ENCODE measurements at regions not wholly inside any gene's neighbourhood (a gene's known extent, or its start where the extent isn't known, plus 50 kb on each side); places are given as distances from the start of the nearest gene placed in this dataset.

DNA sequence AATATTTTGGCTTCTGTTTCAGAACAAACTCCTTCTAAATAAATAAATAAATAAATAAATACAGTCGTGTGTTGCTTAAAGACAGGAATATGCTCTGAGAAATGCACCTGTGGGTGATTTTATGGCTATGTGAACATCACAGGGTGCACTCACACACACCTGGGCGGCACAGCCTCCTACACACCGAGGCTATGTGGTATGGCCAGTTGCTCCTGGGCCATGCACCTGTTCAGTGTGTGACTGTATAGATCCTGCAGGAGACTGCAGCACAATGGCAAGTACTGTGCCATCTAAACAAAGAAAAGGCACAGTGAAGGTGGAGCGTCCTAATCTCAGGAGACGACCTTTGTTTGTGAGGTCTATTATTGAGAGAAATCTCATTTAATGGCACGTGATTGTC, 1281.1 kb downstream of the TBC1D22A start:
- Histone ChIP-seq H4K20me1 (ENCODE audit: insufficient read depth, low read length) (no peaks in the 10 kb centered on the region), H4K91ac (ENCODE audit: insufficient read depth, low read depth, low read length) (no peak overlapping the region), H3K18ac (ENCODE audit: low read depth, low read length) (no peak overlapping the region), H3K14ac (replicated peaks; ENCODE audit: low read depth, low read length) (no peak overlapping the region), H2BK20ac (ENCODE audit: low read depth, low read length) (no peak overlapping the region), H3K27ac (ENCODE audit: insufficient read depth, low read length) (no peak overlapping the region), H3K79me1 (ENCODE audit: low read depth in 1 of 2, low read length in 2 of 2) (no peaks in the 10 kb centered on the region), H2BK120ac (ENCODE audit: low read depth, low read length) (no peak overlapping the region), H3K4ac (ENCODE audit: low read depth, low read length) (no peak overlapping the region), H3K27me3 (ENCODE audit: control insufficient read depth, insufficient read depth, low read length) (no peaks in the 10 kb centered on the region), H3K4me1 (ENCODE audit: control insufficient read depth, insufficient read depth, low read length) (no peaks in the 10 kb centered on the region), H2BK15ac (ENCODE audit: low read depth, low read length) (no peak overlapping the region), H2AK5ac (ENCODE audit: low read depth, low read length) (no peak overlapping the region), H3K9ac (ENCODE audit: low read depth, low read length) (no peak overlapping the region), H2BK5ac (ENCODE audit: low read depth, low read length, poor library complexity, severe bottlenecking) (no peak overlapping the region), H4K5ac (ENCODE audit: low read depth, low read length) (no peak overlapping the region), H3K4me2 (ENCODE audit: low read depth, low read length) (no peak overlapping the region), H3K4me3 (ENCODE audit: insufficient read depth, low read depth, low read length) (no peak overlapping the region), H2AK9ac (replicated peaks; ENCODE audit: low read depth, low read length, poor library complexity) (no peak overlapping the region), H3K9me1 (ENCODE audit: insufficient read depth, low read length) (no peaks in the 10 kb centered on the region), H3K56ac (ENCODE audit: extremely low read depth, insufficient read depth, low read length) (no peak overlapping the region), H3K23ac (ENCODE audit: low read depth, low read length) (no peak overlapping the region), H2AFZ (replicated peaks; ENCODE audit: low read length, poor library complexity) (no peak overlapping the region), H3K36me3 (ENCODE audit: control insufficient read depth, insufficient read depth, low read length) (no peaks in the 10 kb centered on the region), H3K9me3 (ENCODE audit: control insufficient read depth, insufficient read depth, low read length) (peaks cover 39% of the 10 kb centered on the region), H4K8ac (ENCODE audit: low read depth in 2 of 2, low read length in 2 of 2) (no peak overlapping the region)
- ChIA-PET CTCF (no interaction called here), POLR2A (ENCODE audit: unreplicated experiment) (no interaction called here)
- intact Hi-C loops (cut with micrococcal nuclease) (no loop called here), in situ Hi-C loops (cut with MboI; ENCODE audit: low sequenced_read_pairs) (no loop called here), dilution Hi-C loops (cut with HindIII; ENCODE audit: low sequenced_read_pairs, unreplicated experiment) (no loop called here)
- TF ChIP-seq POLR2A (IDR thresholded peaks at IDR 0.05; ENCODE audit: low read depth, low read length) (no peak), MAZ (IDR thresholded peaks at IDR 0.05; ENCODE audit: borderline replicate concordance, low read depth, low read length) (no peak), RAD21 (IDR thresholded peaks at IDR 0.05; ENCODE audit: low read length) (no peak)
- ATAC-seq (ENCODE audit: low read depth) (no peak), DNase-seq (no peak)
- WGBS, 2 experiments (ENCODE audit: extremely low coverage in 2 of 2, insufficient read length in 1 of 2) = 90% methylated on average over 2 of the region's 6 CpGs; no CpG with 5 or more reads in 1 of the 2 experiments
- no TSS peak for BruUV-seq (replicated peaks)

Data from IMR-90 (cell line).